IgD-negative memory B cell (primary cell): ENCODE measurements at regions not wholly inside any gene's neighbourhood (a gene's known extent, or its start where the extent isn't known, plus 50 kb on each side); places are given as distances from the start of the nearest gene placed in this dataset.

ENCODE experiments used
- H3K27ac Mint-ChIP-seq, 3 donors: one replicate each; pipeline ENCODE4 v1.8.0; 2020 to 2022; ENCODE audit warnings: mild to moderate bottlenecking in 3 of 3, mixed read lengths in 3 of 3, moderate library complexity in 1 of 3
- H3K27me3 Mint-ChIP-seq: one replicate; pipeline ENCODE4 v1.8.0; 2021; ENCODE audit warnings: mixed read lengths
- H3K36me3 Mint-ChIP-seq: one replicate; pipeline ENCODE4 v1.8.0; 2020; ENCODE audit warnings: mild to moderate bottlenecking, mixed read lengths
- H3K4me1 Mint-ChIP-seq, 3 donors: one replicate each; pipeline ENCODE4 v1.8.0; 2020 to 2022; ENCODE audit warnings: mixed read lengths in 3 of 3, mild to moderate bottlenecking in 1 of 3
- H3K4me3 Mint-ChIP-seq, 4 donors: one replicate each; pipeline ENCODE4 v1.8.0; 2020 to 2022; ENCODE audit warnings: mild to moderate bottlenecking in 4 of 4, mixed read lengths in 4 of 4, moderate library complexity in 3 of 4
- H3K9me3 Mint-ChIP-seq, 3 donors: one replicate each; pipeline ENCODE4 v1.8.0; 2020 to 2021; ENCODE audit warnings: mixed read lengths in 3 of 3, mild to moderate bottlenecking in 1 of 3

DNA sequence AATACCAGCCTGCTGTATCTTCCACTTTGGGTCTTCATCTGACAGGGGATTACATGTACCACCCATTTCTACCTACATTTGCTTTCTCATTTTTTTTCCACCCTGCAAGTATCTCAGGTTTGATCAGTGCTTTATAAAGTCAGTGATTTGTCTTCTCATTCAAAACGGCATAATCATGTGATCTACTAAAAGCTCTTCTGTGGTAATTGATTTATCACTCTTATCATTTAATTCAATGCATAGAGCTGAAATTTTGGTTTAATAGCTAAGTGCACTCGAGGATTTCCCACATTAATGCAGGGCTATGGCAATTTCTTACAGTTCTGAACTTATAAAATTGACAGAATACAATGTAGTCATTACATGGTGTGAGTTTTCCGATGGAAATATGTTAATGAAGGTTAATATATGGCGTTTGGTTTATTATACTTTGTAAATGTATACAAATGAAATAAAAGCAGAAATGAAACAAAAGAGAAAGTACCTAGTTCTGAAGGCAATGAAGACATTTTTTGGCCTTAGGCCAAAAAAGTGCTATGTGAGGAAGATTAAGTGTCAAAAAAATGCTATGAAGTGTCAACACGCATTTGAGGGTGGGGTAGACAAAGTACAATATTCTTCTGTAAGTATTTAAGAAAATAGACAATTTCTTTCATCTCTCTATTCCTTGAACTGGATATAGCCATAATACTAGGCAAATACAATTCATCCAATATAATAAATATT, 457.3 kb downstream of the ETV1 start:
- peaks cover 0 to 2% (median 0%) of the 10 kb centered on the region in 3 donors for H3K4me1 Mint-ChIP-seq
- H3K4me3 Mint-ChIP-seq = no peak overlapping the region
- no peaks in the 10 kb centered on the region for H3K36me3 Mint-ChIP-seq
- H3K27ac Mint-ChIP-seq = no peak overlapping the region
- no peaks in the 10 kb centered on the region for H3K27me3 Mint-ChIP-seq
- H3K9me3 Mint-ChIP-seq = peaks cover 0 to 2% (median 0%) of the 10 kb centered on the region in 3 donors

DNA sequence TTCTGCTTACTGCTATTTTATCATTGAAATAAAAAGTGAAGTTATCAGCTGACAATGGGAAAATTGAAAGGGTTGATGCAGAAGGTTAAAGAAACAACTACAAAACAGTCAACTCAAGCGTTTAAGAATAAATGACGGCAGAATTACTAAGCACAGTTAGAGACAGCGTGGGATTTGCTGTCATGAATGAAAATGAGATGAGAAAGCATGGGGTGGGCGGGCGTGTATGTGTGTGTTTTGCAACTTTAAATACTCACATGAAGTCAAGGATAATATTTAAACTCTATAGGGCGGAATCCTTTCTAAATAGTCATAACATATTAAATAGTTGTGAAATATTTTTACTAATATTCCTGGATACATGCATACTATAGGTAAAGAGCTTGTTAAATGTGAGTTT, 450.8 kb downstream of the ETV1 start:
- H3K9me3 Mint-ChIP-seq = peaks cover 0 to 2% (median 0%) of the 10 kb centered on the region in 3 donors
- H3K27ac Mint-ChIP-seq = no peak overlapping the region
- H3K4me3 Mint-ChIP-seq = no peak overlapping the region
- H3K4me1 Mint-ChIP-seq = no peaks in the 10 kb centered on the region
- H3K36me3 Mint-ChIP-seq = no peaks in the 10 kb centered on the region
- H3K27me3 Mint-ChIP-seq = no peaks in the 10 kb centered on the region

DNA sequence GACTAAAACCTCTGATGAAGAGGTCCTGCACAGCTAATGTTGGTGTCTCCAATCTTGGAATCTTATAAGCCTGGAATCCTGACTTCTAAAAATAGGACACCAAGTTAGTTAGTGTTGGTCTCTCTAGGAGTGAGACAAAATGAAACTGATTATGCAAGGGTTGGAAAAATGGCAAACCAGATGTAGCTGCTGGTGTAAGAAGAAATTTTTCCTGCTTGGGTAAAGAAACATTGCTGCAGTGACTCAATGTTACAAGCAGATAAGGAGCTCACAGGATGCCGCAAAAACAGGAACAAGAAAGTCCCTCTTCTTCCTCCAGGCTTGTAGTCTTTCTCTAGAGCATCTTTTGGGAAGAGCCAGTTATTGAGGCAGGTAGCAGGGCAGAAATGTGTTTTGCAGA, 449.0 kb downstream of the ETV1 start:
- Mint-ChIP-seq H3K4me3 (no peak overlapping the region), H3K27me3 (no peaks in the 10 kb centered on the region), H3K9me3 (peaks cover 0 to 2% (median 0%) of the 10 kb centered on the region in 3 donors), H3K4me1 (no peaks in the 10 kb centered on the region), H3K36me3 (no peaks in the 10 kb centered on the region), H3K27ac (no peak overlapping the region)

- peaks cover 0 to 2% (median 0%) of the 10 kb centered on the region in 3 donors for H3K9me3 Mint-ChIP-seq
- no peak overlapping the region for H3K27ac Mint-ChIP-seq
- H3K36me3 Mint-ChIP-seq = no peaks in the 10 kb centered on the region
- no peaks in the 10 kb centered on the region for H3K27me3 Mint-ChIP-seq
- no peaks in the 10 kb centered on the region for H3K4me1 Mint-ChIP-seq
- H3K4me3 Mint-ChIP-seq = no peak overlapping the region
Measured at GRCh38 chr7:13541326-13541725, 448.1 kb downstream of the ETV1 start.

- Mint-ChIP-seq H3K27me3 (no peaks in the 10 kb centered on the region), H3K4me1 (no peaks in the 10 kb centered on the region), H3K4me3 (no peak overlapping the region), H3K27ac (no peak overlapping the region), H3K36me3 (no peaks in the 10 kb centered on the region), H3K9me3 (peaks cover 0 to 5% (median 2%) of the 10 kb centered on the region in 3 donors)
Measured at GRCh38 chr7:13542451-13542850, 447.0 kb downstream of the ETV1 start.

DNA sequence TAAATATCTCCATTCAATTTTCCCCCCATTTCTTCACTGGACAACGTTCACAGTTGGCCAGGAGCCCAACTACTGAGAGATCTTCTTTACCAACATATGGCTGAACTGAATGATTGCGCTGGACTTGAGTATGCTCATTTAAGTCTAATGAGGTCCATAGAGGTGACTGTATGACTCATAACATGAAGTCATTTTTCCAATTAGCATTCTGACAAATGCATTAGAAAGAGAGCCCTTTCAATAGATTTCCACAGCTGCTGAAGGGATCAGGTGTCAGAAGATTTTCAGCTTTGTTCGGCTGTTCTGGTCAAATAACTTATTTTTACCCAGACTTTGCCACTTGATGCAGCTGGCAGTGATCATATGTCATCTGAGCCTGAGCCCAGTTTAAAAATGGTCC, 438.0 kb downstream of the ETV1 start:
- Mint-ChIP-seq H3K4me1 (no peaks in the 10 kb centered on the region), H3K27me3 (no peaks in the 10 kb centered on the region), H3K9me3 (peaks cover 0 to 13% (median 3%) of the 10 kb centered on the region in 3 donors), H3K36me3 (no peaks in the 10 kb centered on the region), H3K27ac (no peak overlapping the region), H3K4me3 (no peak overlapping the region)

GRCh38 chr7:13560441-13560840, 429.0 kb downstream of the ETV1 start:
- Mint-ChIP-seq H3K36me3 (no peaks in the 10 kb centered on the region), H3K4me3 (no peak overlapping the region), H3K27me3 (no peaks in the 10 kb centered on the region), H3K9me3 (peaks cover 0 to 7% (median 5%) of the 10 kb centered on the region in 3 donors), H3K4me1 (no peaks in the 10 kb centered on the region), H3K27ac (no peak overlapping the region)

- Mint-ChIP-seq H3K4me3 (no peak overlapping the region), H3K4me1 (no peaks in the 10 kb centered on the region), H3K9me3 (peaks cover 0 to 12% (median 7%) of the 10 kb centered on the region in 3 donors), H3K27me3 (no peaks in the 10 kb centered on the region), H3K27ac (no peak overlapping the region), H3K36me3 (no peaks in the 10 kb centered on the region)
Measured at GRCh38 chr7:13563257-13563656, 426.2 kb downstream of the ETV1 start.

DNA sequence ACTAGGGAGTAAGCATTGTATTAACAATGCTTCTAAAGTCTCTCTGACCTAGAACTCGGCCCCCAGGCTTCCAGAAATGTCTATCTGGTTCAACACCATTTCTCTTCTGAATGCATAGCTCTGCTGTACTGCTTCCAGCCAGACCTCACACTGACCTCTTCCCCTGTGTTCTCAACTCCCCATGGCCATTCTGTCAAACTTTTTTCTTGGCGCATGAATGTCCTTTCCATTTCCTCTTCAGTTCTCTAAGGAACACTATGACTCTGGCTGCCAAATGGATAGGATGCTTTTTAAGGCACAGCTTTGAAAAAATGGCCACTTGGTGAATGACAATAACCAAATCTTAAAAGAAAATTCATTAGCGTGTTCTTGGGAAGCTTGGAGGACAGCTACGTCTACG, 425.8 kb downstream of the ETV1 start:
- no peaks in the 10 kb centered on the region for H3K36me3 Mint-ChIP-seq
- H3K27ac Mint-ChIP-seq = no peak overlapping the region
- H3K4me1 Mint-ChIP-seq = no peaks in the 10 kb centered on the region
- H3K27me3 Mint-ChIP-seq = no peaks in the 10 kb centered on the region
- H3K9me3 Mint-ChIP-seq = peaks cover 0 to 14% (median 7%) of the 10 kb centered on the region in 3 donors
- H3K4me3 Mint-ChIP-seq = no peak overlapping the region

DNA sequence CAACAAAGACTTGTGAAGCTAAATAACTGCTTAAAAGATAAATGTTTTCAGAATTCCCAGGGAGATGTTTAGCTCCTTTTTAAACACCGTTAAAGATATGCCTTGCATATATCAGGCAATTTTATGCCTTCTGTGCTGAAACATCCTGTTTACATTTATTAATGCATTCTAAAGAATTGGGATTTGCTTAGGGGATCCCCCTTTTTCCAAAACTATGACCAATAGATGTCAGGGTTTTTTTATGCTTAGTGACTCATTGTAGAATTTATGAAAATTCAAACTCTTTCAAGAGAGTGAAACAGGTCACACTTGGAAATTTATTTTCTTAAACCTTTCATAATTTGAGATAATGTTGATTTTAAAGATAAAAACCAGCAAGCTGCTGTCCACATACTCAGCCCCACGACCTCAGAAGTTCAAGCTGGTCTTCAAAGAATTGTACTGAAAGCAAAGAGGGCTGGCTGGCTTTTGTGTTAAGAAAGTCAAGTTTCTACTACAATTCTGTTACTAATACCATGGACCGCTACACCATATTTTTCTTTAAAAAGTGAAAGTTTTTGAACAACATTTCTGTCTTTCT, 411.8 kb downstream of the ETV1 start:
- Mint-ChIP-seq H3K36me3 (no peaks in the 10 kb centered on the region), H3K27ac (no peak overlapping the region), H3K4me1 (no peaks in the 10 kb centered on the region), H3K9me3 (no peaks in the 10 kb centered on the region), H3K4me3 (no peak overlapping the region), H3K27me3 (no peaks in the 10 kb centered on the region)

GRCh38 chr7:13578294-13578693, 411.2 kb downstream of the ETV1 start:
- H3K27me3 Mint-ChIP-seq = no peaks in the 10 kb centered on the region
- no peaks in the 10 kb centered on the region for H3K9me3 Mint-ChIP-seq
- H3K4me3 Mint-ChIP-seq = no peak overlapping the region
- H3K27ac Mint-ChIP-seq = no peak overlapping the region
- H3K36me3 Mint-ChIP-seq = no peaks in the 10 kb centered on the region
- no peaks in the 10 kb centered on the region for H3K4me1 Mint-ChIP-seq

DNA sequence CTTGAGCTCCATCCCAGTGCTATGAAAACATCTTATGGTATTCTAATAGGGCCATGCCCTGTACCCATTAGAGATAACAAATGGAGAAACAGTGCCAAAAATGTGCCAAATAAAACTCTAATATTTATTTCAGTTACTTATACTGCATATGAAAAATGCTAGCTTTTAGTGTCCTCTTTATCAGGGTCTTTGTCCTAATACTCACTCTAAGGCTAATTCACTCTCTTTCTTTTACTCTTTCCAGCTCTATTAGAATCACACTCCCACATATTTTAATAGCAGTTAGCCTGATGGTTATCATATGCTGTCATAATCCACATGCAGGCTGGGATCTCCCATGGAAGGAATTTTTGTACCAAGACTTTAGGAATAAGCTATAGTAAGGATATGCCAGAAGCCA, 408.4 kb downstream of the ETV1 start:
- Mint-ChIP-seq H3K36me3 (no peaks in the 10 kb centered on the region), H3K27ac (no peak overlapping the region), H3K4me3 (no peak overlapping the region), H3K4me1 (no peaks in the 10 kb centered on the region), H3K27me3 (no peaks in the 10 kb centered on the region), H3K9me3 (peaks cover 0 to 7% (median 0%) of the 10 kb centered on the region in 3 donors)

- Mint-ChIP-seq H3K27me3 (no peaks in the 10 kb centered on the region), H3K27ac (no peak overlapping the region), H3K36me3 (no peaks in the 10 kb centered on the region), H3K9me3 (peaks cover 7 to 11% (median 8%) of the 10 kb centered on the region in 3 donors), H3K4me3 (no peak overlapping the region), H3K4me1 (peaks cover 0 to 2% (median 0%) of the 10 kb centered on the region in 3 donors)
Measured at GRCh38 chr7:13593854-13594253, 395.6 kb downstream of the ETV1 start.

DNA sequence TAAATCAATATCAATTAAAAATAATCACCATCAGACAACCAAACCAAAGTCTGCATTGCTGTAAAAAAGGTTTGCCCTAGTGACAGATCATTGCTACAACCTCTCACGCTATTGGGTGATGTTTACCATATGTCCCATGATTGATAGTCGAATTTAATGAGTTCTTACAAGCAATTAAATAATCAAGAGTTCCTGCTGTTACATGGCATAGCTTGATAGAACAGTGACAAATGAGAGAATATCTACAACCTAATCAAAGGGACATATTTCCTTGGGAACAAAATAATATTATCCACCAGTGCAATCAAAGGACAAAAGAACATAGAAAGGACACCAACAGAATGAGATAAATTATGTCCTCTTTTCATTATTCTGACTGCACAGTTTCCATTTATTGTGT, 387.4 kb downstream of the ETV1 start:
- Mint-ChIP-seq H3K36me3 (peaks cover 1% of the 10 kb centered on the region), H3K9me3 (peaks cover 2 to 5% (median 3%) of the 10 kb centered on the region in 3 donors), H3K27me3 (no peaks in the 10 kb centered on the region), H3K27ac (no peak overlapping the region), H3K4me1 (no peaks in the 10 kb centered on the region), H3K4me3 (no peak overlapping the region)

- Mint-ChIP-seq H3K4me3 (no peak overlapping the region), H3K4me1 (no peaks in the 10 kb centered on the region), H3K27me3 (no peaks in the 10 kb centered on the region), H3K36me3 (peaks cover 1% of the 10 kb centered on the region), H3K9me3 (peaks cover 2 to 3% (median 3%) of the 10 kb centered on the region in 3 donors), H3K27ac (no peak overlapping the region)
Measured at GRCh38 chr7:13603016-13603415, 386.4 kb downstream of the ETV1 start.

DNA sequence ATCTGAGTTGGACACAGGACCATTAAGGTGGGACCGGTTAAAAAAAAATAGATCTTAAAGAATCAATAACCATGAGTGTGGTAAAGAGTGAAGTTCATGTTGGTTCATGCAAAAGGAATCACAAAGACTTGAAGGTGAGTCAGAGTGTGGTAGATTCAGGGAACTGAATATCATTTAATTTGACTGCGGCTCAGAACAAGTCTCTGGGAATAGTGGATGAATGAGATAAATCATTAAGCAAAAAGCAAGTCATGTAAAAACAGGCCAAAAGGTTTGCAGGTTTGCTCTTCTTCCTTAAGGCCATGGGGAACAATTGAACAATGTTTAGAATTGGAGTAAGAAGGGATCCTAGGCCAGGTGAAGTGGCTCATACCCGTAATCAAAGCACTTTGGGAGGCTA, 385.8 kb downstream of the ETV1 start:
- H3K27me3 Mint-ChIP-seq = no peaks in the 10 kb centered on the region
- peaks cover 2 to 3% (median 3%) of the 10 kb centered on the region in 3 donors for H3K9me3 Mint-ChIP-seq
- no peak overlapping the region for H3K4me3 Mint-ChIP-seq
- no peak overlapping the region for H3K27ac Mint-ChIP-seq
- peaks cover 1% of the 10 kb centered on the region for H3K36me3 Mint-ChIP-seq
- no peaks in the 10 kb centered on the region for H3K4me1 Mint-ChIP-seq
